NAMALWA (cell line): ENCODE measurements at regions not wholly inside any gene's neighbourhood (a gene's known extent, or its start where the extent isn't known, plus 50 kb on each side); places are given as distances from the start of the nearest gene placed in this dataset.
"Not testable (repeated sequence)": the region's sequence is repeated elsewhere in the genome, so short reads cannot be mapped to it uniquely, and the experiment has no call there.

ENCODE experiments used
- DNase-seq: peaks from one replicate; pipeline ENCODE4 v3.0.0-alpha.2; 2015; ENCODE audit warnings: low spot score

GRCh38 chr2:144645083-144645778 is 125.3 kb upstream of the ZEB2 start:
- DNase-seq = no peak

DNA sequence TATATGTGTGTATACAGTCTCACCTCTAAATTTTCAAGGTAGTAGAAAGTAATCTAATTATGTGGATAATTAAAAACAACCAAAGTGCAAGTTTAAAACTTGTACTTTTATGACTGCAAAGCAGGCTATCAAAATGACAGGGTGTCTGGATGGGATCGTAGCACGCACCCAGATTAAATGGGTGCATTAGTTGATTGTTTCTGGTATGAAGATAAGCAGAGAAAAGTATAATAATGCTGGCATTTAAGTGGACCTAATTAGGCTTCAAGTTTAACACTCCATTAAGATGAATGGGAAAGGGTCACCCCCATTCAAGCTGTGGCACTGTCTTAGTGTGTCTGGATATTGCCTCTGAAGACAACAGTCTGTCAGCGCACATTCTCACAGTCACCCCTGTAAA is 124.6 kb upstream of the ZEB2 start:
- no peak for DNase-seq

- no peak for DNase-seq
These were observed 123.8 kb upstream of the ZEB2 start for GRCh38 chr2:144643537-144644336.

GRCh38 chr2:144642856-144643255 is 122.9 kb upstream of the ZEB2 start:
- no peak for DNase-seq

DNA sequence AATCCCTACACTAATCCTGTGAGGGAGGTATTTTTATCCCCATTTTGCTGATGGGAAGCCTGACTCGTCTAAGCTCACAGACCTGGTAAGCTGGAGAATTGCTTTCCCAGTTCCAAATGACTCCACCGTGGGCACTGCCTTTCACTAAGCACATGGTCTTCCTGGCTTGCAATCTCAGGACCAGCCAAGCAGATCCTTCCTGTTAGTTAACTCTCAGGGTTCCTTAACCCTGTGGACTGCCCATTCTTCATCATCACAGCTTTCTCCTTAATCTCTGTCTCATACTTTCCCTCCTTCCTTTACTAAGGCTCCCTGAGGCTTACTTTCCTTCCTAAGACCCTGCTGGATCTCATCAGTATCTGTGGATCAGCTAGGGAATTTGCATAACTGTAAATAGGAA is 122.2 kb upstream of the ZEB2 start:
- peak; percentile 26 for DNase-seq

DNA sequence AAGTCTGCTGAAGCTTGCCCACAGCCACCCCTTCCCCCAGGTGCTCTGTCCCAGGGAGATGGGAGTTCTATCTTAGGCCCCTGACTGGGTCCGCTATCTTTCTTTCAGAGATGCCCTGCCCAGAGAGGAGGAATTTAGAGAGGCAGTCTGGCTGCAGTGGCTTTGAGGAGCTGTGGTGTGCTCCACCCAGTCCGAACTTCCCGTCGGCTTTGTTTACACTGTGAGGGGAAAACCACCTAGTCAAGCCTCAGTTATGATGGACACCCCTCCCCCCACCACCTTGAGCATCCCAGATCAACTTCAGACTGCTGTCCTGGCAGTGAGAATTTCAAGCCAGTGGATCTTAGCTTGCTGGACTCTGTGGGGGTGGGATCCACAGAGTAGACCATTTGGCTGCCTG is 118.3 kb upstream of the ZEB2 start:
- not testable (repeated sequence) for DNase-seq

DNA sequence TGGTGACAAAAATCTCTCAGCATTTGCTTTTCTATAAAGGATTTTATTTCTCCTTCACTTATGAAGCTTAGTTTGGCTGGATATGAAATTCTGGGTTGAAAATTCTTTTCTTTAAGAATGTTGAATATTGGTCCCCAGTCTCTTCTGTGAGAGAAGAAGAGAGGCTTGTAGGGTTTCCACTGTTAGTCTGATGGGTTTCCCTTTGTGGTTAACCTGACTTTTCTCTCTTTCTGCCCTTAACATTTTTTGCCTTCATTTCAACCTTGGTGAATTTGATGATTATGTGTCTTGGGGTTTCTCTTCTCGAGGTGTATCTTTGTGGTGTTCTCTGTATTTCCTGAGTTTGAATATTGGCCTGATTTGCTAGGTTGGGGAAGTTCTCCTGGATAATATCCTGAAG is 116.9 kb upstream of the ZEB2 start:
- not testable (repeated sequence) for DNase-seq

GRCh38 chr2:144632809-144633208 is 112.9 kb upstream of the ZEB2 start:
- DNase-seq = no peak

DNA sequence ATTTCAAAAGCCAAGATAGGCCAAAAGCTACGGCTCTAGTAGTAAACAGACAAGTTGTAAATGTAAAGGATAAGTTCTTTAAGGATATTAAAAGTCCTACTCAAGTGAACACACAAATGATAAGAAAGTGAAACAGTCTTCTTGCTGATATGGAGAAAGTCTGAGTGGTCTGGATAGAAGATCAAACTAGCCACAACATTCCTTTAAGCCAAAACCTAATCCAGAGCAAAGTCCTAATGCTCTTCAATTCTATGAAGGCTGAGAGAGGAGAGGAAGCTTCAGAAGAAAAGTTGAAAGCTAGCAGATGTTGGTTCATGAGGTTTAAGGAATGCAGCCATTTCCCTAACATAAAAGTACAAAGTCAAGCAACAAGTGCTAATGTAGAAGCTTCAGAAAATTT is 111.7 kb upstream of the ZEB2 start:
- DNase-seq = no peak

DNA sequence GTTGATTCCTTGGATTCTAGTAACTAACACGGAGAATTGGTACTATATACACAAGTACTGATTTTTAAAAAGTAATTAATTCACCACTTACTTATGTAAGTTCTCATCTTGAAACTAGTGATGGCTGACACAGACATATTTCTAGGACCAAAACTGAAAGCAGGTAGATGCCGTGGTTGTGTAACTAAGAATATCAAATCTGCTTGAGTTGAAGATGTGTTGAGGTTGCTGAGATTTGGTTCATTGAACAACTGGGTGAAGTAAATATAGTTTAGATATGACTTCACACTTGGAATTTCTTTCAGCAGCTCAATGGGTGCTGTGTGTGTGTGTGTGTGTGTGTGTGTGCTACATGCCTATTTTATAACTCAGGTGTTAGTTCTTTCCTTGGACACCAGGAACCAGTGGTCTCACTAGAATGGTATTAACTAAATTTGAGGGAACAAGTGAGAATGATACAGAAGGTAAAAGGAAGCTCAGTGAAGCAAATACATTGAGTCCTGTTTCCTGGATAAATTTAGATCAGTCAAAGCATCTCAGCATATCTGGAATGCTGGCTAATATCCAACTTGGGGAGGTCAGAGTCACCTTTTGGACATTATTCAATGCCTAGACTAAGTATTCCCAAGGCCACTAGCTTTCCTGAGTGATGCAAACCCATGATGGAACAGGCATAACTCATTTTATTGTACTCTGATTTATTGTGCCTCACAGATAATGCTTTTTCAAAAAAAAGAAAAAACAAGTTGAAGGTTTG is 110.7 kb upstream of the ZEB2 start:
- no peak for DNase-seq

DNA sequence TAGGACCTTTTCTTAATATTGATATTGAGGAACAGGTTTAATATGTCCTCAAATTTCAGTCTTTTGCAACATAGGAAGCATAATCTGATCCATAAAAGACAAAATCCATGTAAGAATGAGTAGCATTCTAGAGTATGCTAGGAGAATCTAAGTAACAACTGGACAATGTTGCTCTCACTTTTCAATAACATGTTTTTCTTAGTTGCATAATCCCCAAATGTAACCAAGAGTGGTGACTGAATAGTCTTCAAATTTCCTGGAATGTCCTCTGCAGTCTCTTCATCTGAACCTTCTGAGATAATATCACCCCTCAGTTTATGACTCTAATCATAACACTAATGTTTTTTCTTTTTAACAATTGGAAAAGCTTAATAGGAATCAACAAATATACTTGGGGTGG is 110.0 kb upstream of the ZEB2 start:
- DNase-seq = no peak

DNA sequence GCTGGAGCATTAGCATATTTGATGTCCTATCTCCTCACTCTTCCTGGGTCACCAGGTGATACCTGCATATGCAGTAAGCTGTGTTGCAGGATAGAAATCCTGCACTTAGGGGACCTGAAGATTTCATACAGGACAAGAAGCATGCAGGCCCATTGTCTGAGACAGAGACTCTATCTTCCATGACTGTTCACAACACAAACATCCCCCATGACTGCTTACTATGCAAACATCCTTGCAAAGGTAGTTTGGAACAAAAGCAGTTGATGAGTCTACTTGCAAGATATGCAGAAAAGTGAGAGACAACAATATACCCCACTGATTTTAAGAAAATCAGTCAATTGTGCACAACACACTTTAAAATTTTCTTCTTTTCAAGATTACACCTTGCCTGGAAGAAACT is 108.6 kb upstream of the ZEB2 start:
- DNase-seq = no peak

DNA sequence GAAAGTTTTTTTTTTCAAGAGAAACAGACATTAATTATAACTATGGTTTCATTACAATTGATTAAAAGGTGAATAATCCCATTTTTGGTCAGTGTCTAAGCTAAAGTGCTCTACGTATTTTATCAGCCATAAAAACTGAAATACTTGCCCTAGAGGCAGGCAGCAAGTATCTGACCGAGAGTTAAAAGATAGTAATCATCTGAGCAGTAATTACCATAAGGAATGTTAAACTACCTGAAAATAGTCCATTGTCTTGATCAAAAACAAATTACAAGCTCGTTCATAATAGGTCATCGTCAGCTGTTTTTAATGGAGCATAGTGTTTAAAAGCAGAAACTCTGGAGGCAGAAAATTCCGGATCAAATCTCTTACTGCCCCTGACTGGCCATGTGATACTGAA is 105.7 kb upstream of the ZEB2 start:
- DNase-seq = no peak

GRCh38 chr2:144625226-144625625 is 105.3 kb upstream of the ZEB2 start:
- no peak for DNase-seq

GRCh38 chr2:144624451-144624850 is 104.5 kb upstream of the ZEB2 start:
- DNase-seq = no peak

DNA sequence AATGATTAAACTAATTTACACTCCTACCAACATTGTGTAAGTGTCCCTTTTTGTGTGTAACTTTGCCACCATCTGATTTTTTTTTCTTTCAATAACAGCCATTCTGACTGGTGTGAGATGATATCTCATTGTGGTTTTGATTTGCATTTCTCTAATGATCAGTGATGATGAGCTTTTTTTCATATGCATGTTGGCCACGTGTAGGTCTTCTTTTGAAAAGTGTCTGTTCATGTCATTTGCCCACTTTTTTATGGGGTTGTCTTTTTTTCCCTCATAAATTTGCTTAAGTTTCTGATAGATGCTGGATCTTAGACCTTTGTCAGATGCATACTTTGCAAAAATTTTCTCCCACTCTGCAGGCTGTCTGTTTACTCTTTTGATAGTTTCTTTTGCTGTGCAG is 102.5 kb upstream of the ZEB2 start:
- DNase-seq = not testable (repeated sequence)

DNA sequence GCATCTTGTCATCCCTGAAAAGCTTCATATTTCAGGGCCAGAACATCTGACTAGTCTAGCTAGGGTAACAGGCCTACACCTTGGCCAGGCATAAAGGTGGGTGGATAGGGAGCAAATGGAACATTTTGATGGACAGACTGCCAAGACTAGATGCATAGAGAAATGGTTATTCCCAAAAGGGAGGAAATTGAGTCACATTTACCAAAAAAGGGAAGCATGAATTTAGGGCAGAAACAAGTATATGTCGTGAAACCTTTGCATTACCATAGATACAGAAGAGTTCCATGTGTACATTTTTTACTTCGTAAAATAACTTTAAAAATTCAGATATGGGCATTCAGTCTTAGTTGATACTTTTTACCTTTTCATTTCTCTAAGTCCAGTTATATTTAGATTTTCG is 101.3 kb upstream of the ZEB2 start:
- no peak for DNase-seq

- DNase-seq = no peak
These were observed 99.8 kb upstream of the ZEB2 start for GRCh38 chr2:144619760-144620159.

DNA sequence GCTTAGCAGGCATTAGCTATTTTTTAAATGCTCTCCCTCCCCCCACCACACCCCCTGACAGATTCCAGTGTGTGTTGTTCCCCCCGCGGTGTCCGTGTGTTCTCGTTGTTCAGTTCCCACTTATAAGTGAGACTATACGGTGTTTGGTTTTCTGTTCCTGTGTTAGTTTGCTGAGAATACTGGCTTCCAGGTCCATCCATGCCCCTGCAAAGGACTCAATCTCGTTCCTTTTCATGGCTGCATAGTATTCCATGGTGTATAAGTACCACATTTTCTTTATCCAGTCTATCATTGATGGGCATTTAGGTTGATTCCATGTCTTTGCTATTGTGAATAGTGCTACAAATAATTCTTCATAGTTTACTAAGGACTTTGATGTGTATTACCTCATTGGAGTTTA is 97.3 kb upstream of the ZEB2 start:
- DNase-seq = not testable (repeated sequence)

- no peak for DNase-seq
These were observed 96.1 kb upstream of the ZEB2 start for GRCh38 chr2:144615866-144616565.

- DNase-seq = no peak
These were observed 88.1 kb upstream of the ZEB2 start for GRCh38 chr2:144607891-144608521.

- no peak for DNase-seq
These were observed 87.2 kb upstream of the ZEB2 start for GRCh38 chr2:144607099-144607498.
